ENCODE measurements at regions not wholly inside any gene's neighbourhood (a gene's known extent, or its start where the extent isn't known, plus 50 kb on each side); places are given as distances from the start of the nearest gene placed in this dataset.

DNA sequence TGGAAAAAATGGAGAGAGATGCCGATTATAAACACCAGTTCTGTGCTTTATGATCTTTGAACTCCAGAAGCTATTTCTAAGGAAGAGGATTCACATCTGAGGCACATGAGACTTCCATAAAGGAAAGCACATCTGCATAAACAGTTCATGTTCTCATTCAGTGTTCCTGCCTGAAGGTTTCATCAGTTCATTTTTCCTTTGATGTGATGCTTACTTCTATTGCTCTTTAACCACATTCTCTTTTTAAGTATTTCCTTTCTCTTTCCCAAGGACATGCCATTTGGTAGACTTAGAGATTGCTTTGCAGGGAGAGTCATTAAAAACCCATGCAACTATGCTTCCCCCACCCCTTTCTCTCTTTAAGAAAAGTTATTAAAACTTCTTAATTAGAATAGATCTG, 387.0 kb upstream of the FLRT2 start:
- no peak for TF ChIP-seq CTCF (conservative IDR thresholded peaks at IDR 0.05; ENCODE audit: low read depth, low read length)
- Histone ChIP-seq H3K4me2 (no peak overlapping the region), H2AFZ (ENCODE audit: low read depth) (no peak overlapping the region), H3K27me3 (ENCODE audit: insufficient read depth, low read depth) (no peaks in the 10 kb centered on the region), H3K36me3 (ENCODE audit: insufficient read depth) (no peaks in the 10 kb centered on the region), H4K20me1 (ENCODE audit: insufficient read depth) (no peaks in the 10 kb centered on the region), H3K27ac (no peak overlapping the region), H3K9ac (no peak overlapping the region), H3K4me3 (IDR thresholded peaks at IDR 0.05; ENCODE audit: insufficient read depth, low read depth, low read length) (no peak overlapping the region), H3K4me1 (ENCODE audit: low read depth, poor library complexity, severe bottlenecking) (no peaks in the 10 kb centered on the region), H3K79me2 (ENCODE audit: insufficient read depth, low read depth) (no peaks in the 10 kb centered on the region)

- no peak for TF ChIP-seq CTCF (conservative IDR thresholded peaks at IDR 0.05; ENCODE audit: low read depth, low read length)
- Histone ChIP-seq H3K27me3 (ENCODE audit: insufficient read depth, low read depth) (no peaks in the 10 kb centered on the region), H3K36me3 (ENCODE audit: insufficient read depth) (no peaks in the 10 kb centered on the region), H3K4me2 (no peak overlapping the region), H3K79me2 (ENCODE audit: insufficient read depth, low read depth) (no peaks in the 10 kb centered on the region), H2AFZ (ENCODE audit: low read depth) (no peak overlapping the region), H3K4me3 (IDR thresholded peaks at IDR 0.05; ENCODE audit: insufficient read depth, low read depth, low read length) (no peak overlapping the region), H3K27ac (no peak overlapping the region), H3K4me1 (ENCODE audit: low read depth, poor library complexity, severe bottlenecking) (no peaks in the 10 kb centered on the region), H3K9ac (no peak overlapping the region), H4K20me1 (ENCODE audit: insufficient read depth) (no peaks in the 10 kb centered on the region)
Measured at GRCh38 chr14:85146779-85147178, 383.2 kb upstream of the FLRT2 start.

DNA sequence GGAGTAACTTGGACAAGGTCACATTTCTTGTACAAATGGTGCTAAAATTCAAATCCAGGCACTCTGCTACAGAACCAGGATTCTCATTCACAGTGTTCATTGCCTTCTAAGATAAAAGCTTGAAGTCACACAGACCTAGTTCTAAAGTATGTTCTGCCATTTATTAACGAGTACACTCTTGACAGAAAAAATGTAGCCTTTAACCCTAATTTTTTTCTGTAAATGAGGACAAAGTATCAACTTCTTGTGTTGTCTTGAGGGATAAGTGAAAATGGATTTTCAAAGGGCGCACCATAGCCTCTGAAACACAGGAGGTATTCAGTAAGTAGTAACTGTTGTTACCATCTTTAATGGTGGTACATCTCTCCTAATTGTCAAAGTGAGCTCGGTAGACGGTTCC, 379.8 kb upstream of the FLRT2 start:
- H4K20me1 ChIP-seq (ENCODE audit: insufficient read depth) = no peaks in the 10 kb centered on the region
- no peak overlapping the region for H3K9ac ChIP-seq
- no peak overlapping the region for H3K4me3 ChIP-seq (IDR thresholded peaks at IDR 0.05; ENCODE audit: insufficient read depth, low read depth, low read length)
- H3K27me3 ChIP-seq (ENCODE audit: insufficient read depth, low read depth) = no peaks in the 10 kb centered on the region
- no peaks in the 10 kb centered on the region for H3K36me3 ChIP-seq (ENCODE audit: insufficient read depth)
- no peak overlapping the region for H3K4me2 ChIP-seq
- no peak for TF ChIP-seq CTCF (conservative IDR thresholded peaks at IDR 0.05; ENCODE audit: low read depth, low read length)
- peaks cover 19% of the 10 kb centered on the region for H3K4me1 ChIP-seq (ENCODE audit: low read depth, poor library complexity, severe bottlenecking)
- no peaks in the 10 kb centered on the region for H3K79me2 ChIP-seq (ENCODE audit: insufficient read depth, low read depth)
- H3K27ac ChIP-seq = no peak overlapping the region
- H2AFZ ChIP-seq (ENCODE audit: low read depth) = no peak overlapping the region

DNA sequence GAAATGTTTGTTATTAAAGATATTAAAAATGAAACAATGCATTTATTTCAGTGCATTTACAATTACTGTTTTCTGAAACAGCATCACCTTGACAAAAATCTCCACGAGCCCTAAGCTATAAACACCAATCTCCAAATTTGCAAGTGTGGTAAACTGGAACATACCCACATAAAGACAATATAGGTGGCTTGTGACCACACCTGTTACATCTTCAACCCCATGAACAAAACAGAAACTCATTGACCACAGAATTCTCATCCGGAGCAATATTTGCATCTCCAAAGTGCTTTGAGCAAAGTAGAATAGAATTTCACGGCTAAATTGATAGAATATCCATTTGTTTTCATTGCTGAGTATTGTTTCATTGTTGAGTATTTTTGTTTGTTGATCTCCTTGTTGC, 375.2 kb upstream of the FLRT2 start:
- no peak overlapping the region for H2AFZ ChIP-seq (ENCODE audit: low read depth)
- no peak overlapping the region for H3K27ac ChIP-seq
- H3K9ac ChIP-seq = no peak overlapping the region
- H3K4me2 ChIP-seq = peak overlapping the region; percentile 48
- no peaks in the 10 kb centered on the region for H3K79me2 ChIP-seq (ENCODE audit: insufficient read depth, low read depth)
- no peak for TF ChIP-seq CTCF (conservative IDR thresholded peaks at IDR 0.05; ENCODE audit: low read depth, low read length)
- H3K4me3 ChIP-seq (IDR thresholded peaks at IDR 0.05; ENCODE audit: insufficient read depth, low read depth, low read length) = no peak overlapping the region
- H3K27me3 ChIP-seq (ENCODE audit: insufficient read depth, low read depth) = no peaks in the 10 kb centered on the region
- H3K36me3 ChIP-seq (ENCODE audit: insufficient read depth) = no peaks in the 10 kb centered on the region
- peaks cover 42% of the 10 kb centered on the region for H3K4me1 ChIP-seq (ENCODE audit: low read depth, poor library complexity, severe bottlenecking)
- H4K20me1 ChIP-seq (ENCODE audit: insufficient read depth) = no peaks in the 10 kb centered on the region
